ENCODE measurements at regions not wholly inside any gene's neighbourhood (a gene's known extent, or its start where the extent isn't known, plus 50 kb on each side); places are given as distances from the start of the nearest gene placed in this dataset.

DNA sequence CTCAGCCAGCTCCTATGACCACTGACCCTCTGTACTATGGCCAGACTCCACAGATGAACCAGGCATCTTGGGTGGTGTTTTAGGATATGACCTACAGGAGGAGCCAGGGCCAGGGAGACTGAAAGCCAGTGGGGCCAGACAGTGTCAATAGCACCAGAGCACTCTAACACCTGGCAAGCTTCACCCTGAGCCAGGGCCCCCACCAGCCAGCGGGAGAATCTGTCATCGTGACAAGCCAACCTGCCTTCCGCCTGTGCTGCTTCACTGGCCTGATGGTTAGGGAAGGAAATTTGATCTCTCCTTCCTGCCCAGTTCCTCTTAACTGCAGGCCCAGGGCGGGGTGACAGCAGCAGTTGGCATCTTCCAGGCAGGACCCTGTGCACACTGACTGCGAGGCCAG, 222.4 kb downstream of the UQCRFS1 start:
- H3K56ac ChIP-seq (ENCODE audit: low read length): no peak overlapping the region
- no peak overlapping the region for H3K4ac ChIP-seq (ENCODE audit: low read depth, low read length)
- H2BK120ac ChIP-seq (ENCODE audit: low read depth, low read length): no peak overlapping the region
- H3K27ac ChIP-seq (ENCODE audit: low read depth, low read length): no peak overlapping the region
- H3K27me3 ChIP-seq (ENCODE audit: insufficient read depth, low read length, poor library complexity): no peaks in the 10 kb centered on the region
- H3K79me1 ChIP-seq (ENCODE audit: low read length): no peaks in the 10 kb centered on the region
- H3K4me1 ChIP-seq (ENCODE audit: control insufficient read depth, low read depth, low read length): peaks cover 5% of the 10 kb centered on the region
- no peaks in the 10 kb centered on the region for H3K36me3 ChIP-seq (ENCODE audit: control insufficient read depth, insufficient read depth, low read length)
- no peak overlapping the region for H3K4me2 ChIP-seq (ENCODE audit: low read length)
- no peak overlapping the region for H3K9ac ChIP-seq (ENCODE audit: low read length)
- DNase-seq: peak; percentile 17
- H3K79me2 ChIP-seq (ENCODE audit: control insufficient read depth, insufficient read depth, low read length): no peaks in the 10 kb centered on the region
- H3K23ac ChIP-seq (ENCODE audit: low read length): no peak overlapping the region
- H2AK5ac ChIP-seq (ENCODE audit: low read length): no peak overlapping the region
- no peak overlapping the region for H3K4me3 ChIP-seq (ENCODE audit: low read length)
- WGBS (ENCODE audit: extremely low coverage, insufficient coverage, low lambda C conversion rate): no CpG with 5 or more reads among the region's 5 CpGs
- H4K8ac ChIP-seq (ENCODE audit: low read depth, low read length): no peak overlapping the region
- no peak overlapping the region for H2BK5ac ChIP-seq (ENCODE audit: low read length)
- H4K5ac ChIP-seq (ENCODE audit: low read length): no peak overlapping the region
- no peak overlapping the region for H3K18ac ChIP-seq (ENCODE audit: low read length)
- no peak overlapping the region for H2BK15ac ChIP-seq (replicated peaks; ENCODE audit: low read depth)

DNA sequence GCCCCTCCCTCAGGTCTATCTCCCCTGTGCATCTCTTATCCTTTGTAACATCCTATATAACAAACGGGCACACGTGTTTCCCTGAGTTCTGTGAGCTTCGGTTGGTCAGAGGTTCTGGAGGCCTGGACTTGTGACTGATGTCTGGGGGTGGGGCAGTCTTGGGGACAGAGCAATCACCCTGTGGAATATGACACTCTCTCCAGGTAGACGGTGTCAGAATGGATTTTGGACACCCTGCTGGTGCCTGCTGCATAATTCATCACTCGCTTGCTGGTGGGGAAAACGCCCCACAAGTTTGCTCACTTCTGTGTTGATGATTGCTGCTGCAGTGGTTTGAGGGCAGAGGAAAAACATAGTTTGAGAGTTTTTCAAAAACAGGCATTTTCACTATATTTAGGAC, 223.2 kb downstream of the UQCRFS1 start:
- H3K79me2 ChIP-seq (ENCODE audit: control insufficient read depth, insufficient read depth, low read length): no peaks in the 10 kb centered on the region
- no peak overlapping the region for H3K27ac ChIP-seq (ENCODE audit: low read depth, low read length)
- H3K4me2 ChIP-seq (ENCODE audit: low read length): no peak overlapping the region
- H3K27me3 ChIP-seq (ENCODE audit: insufficient read depth, low read length, poor library complexity): no peaks in the 10 kb centered on the region
- H4K8ac ChIP-seq (ENCODE audit: low read depth, low read length): no peak overlapping the region
- DNase-seq: peak; percentile 18
- no peak overlapping the region for H2AK5ac ChIP-seq (ENCODE audit: low read length)
- H2BK5ac ChIP-seq (ENCODE audit: low read length): no peak overlapping the region
- no peak overlapping the region for H3K9ac ChIP-seq (ENCODE audit: low read length)
- no peak overlapping the region for H3K23ac ChIP-seq (ENCODE audit: low read length)
- H4K5ac ChIP-seq (ENCODE audit: low read length): no peak overlapping the region
- H3K4me1 ChIP-seq (ENCODE audit: control insufficient read depth, low read depth, low read length): peaks cover 5% of the 10 kb centered on the region
- no peaks in the 10 kb centered on the region for H3K36me3 ChIP-seq (ENCODE audit: control insufficient read depth, insufficient read depth, low read length)
- H2BK15ac ChIP-seq (replicated peaks; ENCODE audit: low read depth): no peak overlapping the region
- H3K18ac ChIP-seq (ENCODE audit: low read length): no peak overlapping the region
- no peak overlapping the region for H2BK120ac ChIP-seq (ENCODE audit: low read depth, low read length)
- H3K4me3 ChIP-seq (ENCODE audit: low read length): no peak overlapping the region
- H3K4ac ChIP-seq (ENCODE audit: low read depth, low read length): no peak overlapping the region
- H3K79me1 ChIP-seq (ENCODE audit: low read length): no peaks in the 10 kb centered on the region
- no CpG with 5 or more reads among the region's 6 CpGs for WGBS (ENCODE audit: extremely low coverage, insufficient coverage, low lambda C conversion rate)
- H3K56ac ChIP-seq (ENCODE audit: low read length): no peak overlapping the region

DNA sequence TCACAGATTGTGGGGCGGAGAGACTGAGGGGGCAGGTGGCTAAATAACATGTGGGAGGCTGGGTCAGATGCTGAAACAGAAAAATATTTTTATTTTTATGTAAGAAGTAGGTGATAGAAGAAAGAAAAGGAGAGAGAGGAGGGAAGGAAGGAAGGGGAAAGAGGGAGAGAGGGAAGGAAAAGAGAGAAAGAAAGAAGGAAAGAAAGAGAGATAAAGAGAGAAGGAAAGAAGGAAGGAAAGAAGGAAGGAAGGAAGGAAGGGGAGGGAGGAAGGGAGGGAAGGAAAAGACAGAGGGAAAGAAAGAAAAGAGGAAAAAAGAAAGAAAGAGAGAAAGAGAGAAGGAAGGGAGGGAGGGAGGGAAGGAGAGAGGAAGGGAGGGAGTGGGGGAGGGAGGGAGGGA, 224.9 kb downstream of the UQCRFS1 start:
- Histone ChIP-seq H3K4me2 (ENCODE audit: low read length) (no peak overlapping the region), H3K23ac (ENCODE audit: low read length) (no peak overlapping the region)

DNA sequence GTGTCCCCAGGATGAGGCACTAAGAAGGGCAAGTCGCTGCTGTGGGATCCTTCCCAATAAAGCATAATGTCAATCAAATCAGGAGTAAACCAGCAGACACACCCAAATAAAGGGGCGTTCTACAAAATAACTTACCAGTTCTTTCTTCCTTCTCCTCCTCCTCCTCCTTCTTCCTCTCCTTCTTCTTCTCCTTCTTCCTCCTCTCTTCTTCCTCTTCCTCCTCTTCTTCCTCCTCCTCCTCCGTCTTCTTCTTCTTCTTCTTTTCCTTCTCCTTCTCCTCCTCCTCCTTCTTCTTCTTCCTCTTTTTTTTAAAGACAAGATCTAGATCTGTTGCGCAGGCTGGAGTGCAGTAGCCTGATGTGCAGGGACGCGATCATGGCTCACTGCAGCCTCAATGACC, 225.8 kb downstream of the UQCRFS1 start:
- Histone ChIP-seq H3K4me1 (ENCODE audit: control insufficient read depth, low read depth, low read length) (peaks cover 5% of the 10 kb centered on the region), H3K36me3 (ENCODE audit: control insufficient read depth, insufficient read depth, low read length) (no peaks in the 10 kb centered on the region), H3K4me3 (ENCODE audit: low read length) (no peak overlapping the region), H3K56ac (ENCODE audit: low read length) (no peak overlapping the region), H3K79me1 (ENCODE audit: low read length) (no peaks in the 10 kb centered on the region), H3K27ac (ENCODE audit: low read depth, low read length) (no peak overlapping the region), H3K23ac (ENCODE audit: low read length) (no peak overlapping the region), H2BK5ac (ENCODE audit: low read length) (no peak overlapping the region), H3K4ac (ENCODE audit: low read depth, low read length) (no peak overlapping the region), H2BK15ac (replicated peaks; ENCODE audit: low read depth) (no peak overlapping the region), H4K8ac (ENCODE audit: low read depth, low read length) (no peak overlapping the region), H2AK5ac (ENCODE audit: low read length) (no peak overlapping the region), H3K27me3 (ENCODE audit: insufficient read depth, low read length, poor library complexity) (no peaks in the 10 kb centered on the region), H3K79me2 (ENCODE audit: control insufficient read depth, insufficient read depth, low read length) (no peaks in the 10 kb centered on the region), H3K9ac (ENCODE audit: low read length) (no peak overlapping the region), H4K5ac (ENCODE audit: low read length) (no peak overlapping the region), H2BK120ac (ENCODE audit: low read depth, low read length) (no peak overlapping the region), H3K18ac (ENCODE audit: low read length) (no peak overlapping the region), H3K4me2 (ENCODE audit: low read length) (no peak overlapping the region)
- no peak for DNase-seq
- 100% methylated on average over 1 of the region's 6 CpGs for WGBS (ENCODE audit: extremely low coverage, insufficient coverage, low lambda C conversion rate)

More for the DNA sequence above, 224.9 kb downstream of the UQCRFS1 start:
- no peak overlapping the region for H3K4ac ChIP-seq (ENCODE audit: low read depth, low read length)
- no peaks in the 10 kb centered on the region for H3K36me3 ChIP-seq (ENCODE audit: control insufficient read depth, insufficient read depth, low read length)
- H2BK5ac ChIP-seq (ENCODE audit: low read length): no peak overlapping the region
- H3K79me2 ChIP-seq (ENCODE audit: control insufficient read depth, insufficient read depth, low read length): no peaks in the 10 kb centered on the region
- no peak for DNase-seq
- no peaks in the 10 kb centered on the region for H3K79me1 ChIP-seq (ENCODE audit: low read length)
- no peak overlapping the region for H3K27ac ChIP-seq (ENCODE audit: low read depth, low read length)
- H3K56ac ChIP-seq (ENCODE audit: low read length): no peak overlapping the region
- H2AK5ac ChIP-seq (ENCODE audit: low read length): no peak overlapping the region
- no peaks in the 10 kb centered on the region for H3K27me3 ChIP-seq (ENCODE audit: insufficient read depth, low read length, poor library complexity)
- WGBS (ENCODE audit: extremely low coverage, insufficient coverage, low lambda C conversion rate): no CpG with 5 or more reads among the region's 1 CpG
- H3K9ac ChIP-seq (ENCODE audit: low read length): no peak overlapping the region
- H2BK15ac ChIP-seq (replicated peaks; ENCODE audit: low read depth): no peak overlapping the region
- H3K18ac ChIP-seq (ENCODE audit: low read length): no peak overlapping the region
- H3K4me3 ChIP-seq (ENCODE audit: low read length): no peak overlapping the region
- H4K8ac ChIP-seq (ENCODE audit: low read depth, low read length): no peak overlapping the region
- peaks cover 5% of the 10 kb centered on the region for H3K4me1 ChIP-seq (ENCODE audit: control insufficient read depth, low read depth, low read length)
- no peak overlapping the region for H2BK120ac ChIP-seq (ENCODE audit: low read depth, low read length)
- H4K5ac ChIP-seq (ENCODE audit: low read length): no peak overlapping the region

DNA sequence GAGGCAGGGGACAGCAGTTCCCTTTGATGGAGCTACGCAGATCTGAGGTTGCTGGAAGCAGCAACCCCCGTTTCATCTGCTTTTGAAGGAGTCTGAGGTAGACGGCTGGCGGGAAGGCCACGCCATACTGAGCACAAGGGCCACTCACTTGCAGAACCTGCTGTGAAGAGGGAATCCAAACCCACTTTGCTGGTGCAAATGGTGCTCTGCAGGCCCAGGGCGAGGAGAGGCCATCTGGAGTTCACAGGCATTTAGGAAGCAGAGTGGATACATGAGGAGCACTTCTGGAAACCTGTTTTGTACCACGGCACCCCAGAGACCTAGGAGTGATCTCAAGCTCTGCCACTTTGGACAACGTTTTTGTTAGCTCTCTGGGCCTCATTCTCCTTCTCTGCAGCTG, 227.8 kb downstream of the UQCRFS1 start:
- no peaks in the 10 kb centered on the region for H3K79me2 ChIP-seq (ENCODE audit: control insufficient read depth, insufficient read depth, low read length)
- no peak for DNase-seq
- H3K9ac ChIP-seq (ENCODE audit: low read length): no peak overlapping the region

DNA sequence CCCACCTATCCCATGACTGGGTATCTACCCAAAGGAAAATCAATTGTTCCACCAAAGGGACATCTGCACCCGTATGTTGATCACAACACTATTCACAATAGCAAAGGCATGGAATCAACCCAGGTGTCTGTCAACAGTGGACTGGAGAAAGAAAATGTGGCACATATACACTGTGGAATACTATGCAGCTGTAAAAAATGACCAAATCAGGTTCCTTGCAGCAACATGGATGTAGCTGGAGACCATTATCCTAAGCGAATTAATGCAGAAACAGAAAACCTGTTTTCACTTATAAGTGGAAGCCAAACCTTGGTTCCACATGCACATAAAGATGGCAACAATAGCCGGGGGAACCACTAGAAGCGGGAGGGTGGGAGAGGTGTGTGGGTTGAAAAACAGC, 228.6 kb downstream of the UQCRFS1 start:
- no peak for DNase-seq
- H2AK5ac ChIP-seq (ENCODE audit: low read length): no peak overlapping the region
- no peak overlapping the region for H3K9ac ChIP-seq (ENCODE audit: low read length)
- H3K18ac ChIP-seq (ENCODE audit: low read length): no peak overlapping the region
- H3K56ac ChIP-seq (ENCODE audit: low read length): no peak overlapping the region
- no peak overlapping the region for H3K4ac ChIP-seq (ENCODE audit: low read depth, low read length)
- H3K27ac ChIP-seq (ENCODE audit: low read depth, low read length): no peak overlapping the region
- H4K5ac ChIP-seq (ENCODE audit: low read length): no peak overlapping the region
- no peak overlapping the region for H3K23ac ChIP-seq (ENCODE audit: low read length)
- H3K4me3 ChIP-seq (ENCODE audit: low read length): no peak overlapping the region
- no peaks in the 10 kb centered on the region for H3K79me1 ChIP-seq (ENCODE audit: low read length)
- H3K4me2 ChIP-seq (ENCODE audit: low read length): no peak overlapping the region
- WGBS (ENCODE audit: extremely low coverage, insufficient coverage, low lambda C conversion rate): no CpG with 5 or more reads among the region's 4 CpGs
- peaks cover 2% of the 10 kb centered on the region for H3K4me1 ChIP-seq (ENCODE audit: control insufficient read depth, low read depth, low read length)
- H4K8ac ChIP-seq (ENCODE audit: low read depth, low read length): no peak overlapping the region
- H2BK5ac ChIP-seq (ENCODE audit: low read length): no peak overlapping the region
- no peaks in the 10 kb centered on the region for H3K36me3 ChIP-seq (ENCODE audit: control insufficient read depth, insufficient read depth, low read length)
- no peaks in the 10 kb centered on the region for H3K27me3 ChIP-seq (ENCODE audit: insufficient read depth, low read length, poor library complexity)
- no peak overlapping the region for H2BK120ac ChIP-seq (ENCODE audit: low read depth, low read length)
- no peak overlapping the region for H2BK15ac ChIP-seq (replicated peaks; ENCODE audit: low read depth)
- H3K79me2 ChIP-seq (ENCODE audit: control insufficient read depth, insufficient read depth, low read length): no peaks in the 10 kb centered on the region

More for the DNA sequence above, 227.8 kb downstream of the UQCRFS1 start:
- Histone ChIP-seq H3K4me1 (ENCODE audit: control insufficient read depth, low read depth, low read length) (peaks cover 5% of the 10 kb centered on the region), H3K4ac (ENCODE audit: low read depth, low read length) (no peak overlapping the region), H3K23ac (ENCODE audit: low read length) (no peak overlapping the region), H3K36me3 (ENCODE audit: control insufficient read depth, insufficient read depth, low read length) (no peaks in the 10 kb centered on the region), H3K4me3 (ENCODE audit: low read length) (no peak overlapping the region), H3K4me2 (ENCODE audit: low read length) (no peak overlapping the region), H2BK120ac (ENCODE audit: low read depth, low read length) (no peak overlapping the region), H3K18ac (ENCODE audit: low read length) (no peak overlapping the region), H3K56ac (ENCODE audit: low read length) (no peak overlapping the region), H2BK15ac (replicated peaks; ENCODE audit: low read depth) (no peak overlapping the region), H3K79me1 (ENCODE audit: low read length) (no peaks in the 10 kb centered on the region), H4K8ac (ENCODE audit: low read depth, low read length) (no peak overlapping the region), H2BK5ac (ENCODE audit: low read length) (no peak overlapping the region), H3K27me3 (ENCODE audit: insufficient read depth, low read length, poor library complexity) (no peaks in the 10 kb centered on the region), H2AK5ac (ENCODE audit: low read length) (no peak overlapping the region), H3K27ac (ENCODE audit: low read depth, low read length) (no peak overlapping the region), H4K5ac (ENCODE audit: low read length) (no peak overlapping the region)
- WGBS (ENCODE audit: extremely low coverage, insufficient coverage, low lambda C conversion rate): no CpG with 5 or more reads among the region's 8 CpGs

Data from mesendoderm (in vitro differentiated cells).